ENCODE measurements at regions not wholly inside any gene's neighbourhood (a gene's known extent, or its start where the extent isn't known, plus 50 kb on each side); places are given as distances from the start of the nearest gene placed in this dataset.
A peak's percentile ranks its signal among the peaks of the same experiment; 100 is the strongest.
"Not testable (repeated sequence)": the region's sequence is repeated elsewhere in the genome, so short reads cannot be mapped to it uniquely, and the experiment has no call there.

DNA sequence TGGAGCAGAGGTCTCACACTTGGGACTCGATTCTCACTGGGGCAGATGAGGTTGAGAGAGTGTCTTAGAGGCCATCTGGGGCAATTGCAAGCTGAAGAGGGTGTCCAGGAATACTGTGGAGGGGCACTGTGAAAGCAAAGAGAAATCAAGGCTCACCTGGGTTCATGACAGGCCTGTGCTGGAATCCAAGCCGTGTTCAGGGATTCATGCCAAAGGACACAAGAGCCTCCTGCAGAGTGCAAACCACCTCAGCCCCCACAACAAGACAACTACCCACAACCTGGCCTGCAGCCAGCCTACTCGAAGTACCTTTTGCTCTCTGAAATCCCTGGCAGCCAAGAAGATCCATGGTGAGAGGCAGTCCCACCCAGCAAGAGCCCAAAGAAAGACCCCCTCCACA lies 2334.2 kb downstream of the TP53TG3F start:
- no peak for DNase-seq (ENCODE audit: low read depth)
- Histone ChIP-seq H3K4me3 (ENCODE audit: low read depth, low read length) (no peak overlapping the region), H3K27me3 (ENCODE audit: control insufficient read depth, insufficient read depth, low read length) (no peaks in the 10 kb centered on the region), H3K36me3 (ENCODE audit: control insufficient read depth, insufficient read depth, low read length) (no peaks in the 10 kb centered on the region)
- TF ChIP-seq, protein P1, sequence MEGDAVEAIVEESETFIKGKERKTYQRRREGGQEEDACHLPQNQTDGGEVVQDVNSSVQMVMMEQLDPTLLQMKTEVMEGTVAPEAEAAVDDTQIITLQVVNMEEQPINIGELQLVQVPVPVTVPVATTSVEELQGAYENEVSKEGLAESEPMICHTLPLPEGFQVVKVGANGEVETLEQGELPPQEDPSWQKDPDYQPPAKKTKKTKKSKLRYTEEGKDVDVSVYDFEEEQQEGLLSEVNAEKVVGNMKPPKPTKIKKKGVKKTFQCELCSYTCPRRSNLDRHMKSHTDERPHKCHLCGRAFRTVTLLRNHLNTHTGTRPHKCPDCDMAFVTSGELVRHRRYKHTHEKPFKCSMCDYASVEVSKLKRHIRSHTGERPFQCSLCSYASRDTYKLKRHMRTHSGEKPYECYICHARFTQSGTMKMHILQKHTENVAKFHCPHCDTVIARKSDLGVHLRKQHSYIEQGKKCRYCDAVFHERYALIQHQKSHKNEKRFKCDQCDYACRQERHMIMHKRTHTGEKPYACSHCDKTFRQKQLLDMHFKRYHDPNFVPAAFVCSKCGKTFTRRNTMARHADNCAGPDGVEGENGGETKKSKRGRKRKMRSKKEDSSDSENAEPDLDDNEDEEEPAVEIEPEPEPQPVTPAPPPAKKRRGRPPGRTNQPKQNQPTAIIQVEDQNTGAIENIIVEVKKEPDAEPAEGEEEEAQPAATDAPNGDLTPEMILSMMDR (IDR thresholded peaks at IDR 0.05; ENCODE audit: insufficient read depth, low read length, severe bottlenecking), result no peak
- FAIRE-seq, result no peak

GRCh38 chr16:35794896-35795295 lies 2335.5 kb downstream of the TP53TG3F start:
- FAIRE-seq (peak; percentile 79), DNase-seq (ENCODE audit: low read depth) (no peak)
- Histone ChIP-seq H3K36me3 (ENCODE audit: control insufficient read depth, insufficient read depth, low read length) (no peaks in the 10 kb centered on the region), H3K27me3 (ENCODE audit: control insufficient read depth, insufficient read depth, low read length) (no peaks in the 10 kb centered on the region), H3K4me3 (ENCODE audit: low read depth, low read length) (no peak overlapping the region)
- TF ChIP-seq, protein P1 (IDR thresholded peaks at IDR 0.05; ENCODE audit: insufficient read depth, low read length, severe bottlenecking), result no peak

DNA sequence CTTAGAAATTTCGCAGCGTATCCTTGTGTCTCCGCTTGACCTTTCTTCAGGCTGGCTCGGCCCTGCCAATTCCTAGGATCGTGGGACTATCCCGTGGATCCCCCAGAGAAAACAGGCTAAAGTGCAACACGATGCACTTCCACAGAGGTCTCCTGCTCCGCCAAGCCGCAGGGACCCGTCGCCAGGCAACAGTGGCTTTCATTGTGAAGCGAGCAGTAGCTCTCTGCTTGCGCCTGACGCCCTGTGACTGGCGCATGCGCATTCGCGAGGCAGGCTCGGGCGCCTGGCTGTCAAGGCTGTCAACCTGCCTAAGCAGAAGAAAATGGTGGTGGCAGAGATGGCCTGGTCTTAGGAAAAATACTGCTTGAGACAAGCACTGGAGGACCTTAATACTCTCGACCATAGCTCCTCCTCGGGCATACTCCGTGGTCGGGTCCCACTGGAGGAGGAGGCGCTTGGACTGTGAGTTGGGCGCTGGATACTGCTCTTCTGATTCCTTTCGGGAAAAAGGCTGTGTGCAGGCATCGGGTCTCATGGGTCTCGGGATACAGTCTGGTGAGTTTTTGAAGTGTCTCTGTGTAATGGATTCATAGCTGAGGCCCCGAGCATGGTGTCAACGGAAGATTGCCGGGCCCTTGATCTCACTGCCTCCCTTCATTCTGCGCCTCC lies 2336.1 kb downstream of the TP53TG3F start:
- FAIRE-seq (no peak), DNase-seq (ENCODE audit: low read depth) (no peak)
- Histone ChIP-seq H3K4me3 (ENCODE audit: low read depth, low read length) (no peak overlapping the region), H3K36me3 (ENCODE audit: control insufficient read depth, insufficient read depth, low read length) (no peaks in the 10 kb centered on the region), H3K27me3 (ENCODE audit: control insufficient read depth, insufficient read depth, low read length) (no peaks in the 10 kb centered on the region)
- TF ChIP-seq, protein P1 (IDR thresholded peaks at IDR 0.05; ENCODE audit: insufficient read depth, low read length, severe bottlenecking), result no peak

- TF ChIP-seq, protein P1 (IDR thresholded peaks at IDR 0.05; ENCODE audit: insufficient read depth, low read length, severe bottlenecking), result no peak
- FAIRE-seq (no peak), DNase-seq (ENCODE audit: low read depth) (no peak)
- Histone ChIP-seq H3K27me3 (ENCODE audit: control insufficient read depth, insufficient read depth, low read length) (no peaks in the 10 kb centered on the region), H3K4me3 (ENCODE audit: low read depth, low read length) (no peak overlapping the region), H3K36me3 (ENCODE audit: control insufficient read depth, insufficient read depth, low read length) (no peaks in the 10 kb centered on the region)
Measured at GRCh38 chr16:35797811-35798210, 2338.4 kb downstream of the TP53TG3F start.

- FAIRE-seq (no peak), DNase-seq (ENCODE audit: low read depth) (no peak)
- no peaks in the 10 kb centered on the region for H3K36me3 ChIP-seq (ENCODE audit: control insufficient read depth, insufficient read depth, low read length)
Measured at GRCh38 chr16:35798885-35799426, 2339.5 kb downstream of the TP53TG3F start.

GRCh38 chr16:35804465-35804864 lies 2345.1 kb downstream of the TP53TG3F start:
- H3K4me3 ChIP-seq (ENCODE audit: low read depth, low read length); DNase-seq (ENCODE audit: low read depth); FAIRE-seq; H3K36me3 ChIP-seq (ENCODE audit: control insufficient read depth, insufficient read depth, low read length); H3K27me3 ChIP-seq (ENCODE audit: control insufficient read depth, insufficient read depth, low read length): not testable (repeated sequence)

More at GRCh38 chr16:35798885-35799426, 2339.5 kb downstream of the TP53TG3F start:
- no peak overlapping the region for H3K4me3 ChIP-seq (ENCODE audit: low read depth, low read length)
- TF ChIP-seq, protein P1 (IDR thresholded peaks at IDR 0.05; ENCODE audit: insufficient read depth, low read length, severe bottlenecking), result no peak
- no peaks in the 10 kb centered on the region for H3K27me3 ChIP-seq (ENCODE audit: control insufficient read depth, insufficient read depth, low read length)
